ENCODE measurements at regions not wholly inside any gene's neighbourhood (a gene's known extent, or its start where the extent isn't known, plus 50 kb on each side); places are given as distances from the start of the nearest gene placed in this dataset.

DNA sequence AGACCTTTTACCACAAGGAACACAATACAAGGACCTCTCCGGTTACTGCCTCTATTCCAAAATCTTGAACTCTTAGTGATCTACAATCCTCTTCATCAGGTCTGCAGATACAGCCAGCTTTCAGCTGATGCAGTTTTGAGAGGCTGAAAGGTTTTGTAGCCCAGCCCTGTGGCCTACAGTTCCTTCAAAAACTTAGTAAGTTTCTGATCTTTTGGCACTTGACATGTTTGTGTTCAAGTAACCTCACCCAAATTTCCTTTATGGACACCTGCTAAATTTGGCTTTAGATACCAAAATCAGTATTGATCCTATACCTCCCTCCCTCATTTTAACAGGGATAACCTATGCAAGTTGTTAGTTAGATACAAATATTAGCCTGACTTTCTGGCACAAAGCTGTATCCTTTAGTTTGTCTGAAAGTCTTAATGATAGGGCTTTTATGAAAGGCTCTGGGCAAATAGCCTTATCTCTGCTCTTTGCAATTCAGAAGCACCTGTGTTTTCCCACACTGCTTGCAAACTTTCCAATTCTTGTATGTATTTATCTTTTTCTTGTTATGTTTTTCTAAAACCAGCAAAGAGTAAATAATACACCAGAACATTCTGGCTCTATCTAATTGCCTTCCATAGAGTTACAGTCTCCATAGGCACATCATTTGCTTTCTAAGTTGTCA, 650.5 kb upstream of the KLHL29 start:
- no peak for DNase-seq (ENCODE audit: low read depth)

DNA sequence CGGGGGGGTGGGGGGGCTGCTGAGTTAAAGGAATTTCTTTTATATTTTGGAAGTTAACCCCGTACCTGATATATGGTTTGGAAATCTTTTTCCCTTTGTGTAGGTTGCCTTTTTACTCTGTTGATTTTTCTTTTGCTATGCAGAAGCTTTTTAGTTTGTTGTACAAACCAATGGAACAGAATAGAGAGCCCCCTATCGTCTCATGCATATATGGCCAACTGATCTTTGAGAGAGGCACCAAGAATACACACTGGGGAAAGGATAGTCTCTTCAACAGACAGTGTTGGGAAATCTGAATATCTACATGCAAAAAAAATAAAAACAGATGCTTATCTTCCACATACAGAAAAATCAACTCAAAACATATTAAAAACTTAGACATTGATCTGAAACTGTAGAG, 647.8 kb upstream of the KLHL29 start:
- DNase-seq (ENCODE audit: low read depth) = no peak

DNA sequence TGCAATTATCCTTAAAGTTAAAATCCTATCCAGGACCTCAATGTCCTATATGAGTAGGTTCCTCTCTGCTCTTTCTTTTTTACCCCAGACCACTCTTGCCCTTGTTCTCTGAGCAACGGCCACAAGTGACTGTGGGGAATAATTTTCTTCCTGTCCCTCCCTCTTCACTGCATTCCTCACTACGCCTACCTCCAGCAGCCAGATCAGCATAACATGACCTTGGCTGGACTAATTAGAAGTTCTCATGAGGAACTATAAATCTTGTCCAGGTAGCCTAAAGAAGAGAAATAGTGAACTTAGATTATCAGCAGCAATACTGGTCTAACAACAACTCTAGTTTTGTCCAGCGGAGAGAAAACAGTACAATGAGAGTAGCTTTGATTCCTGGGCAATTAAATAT, 643.8 kb upstream of the KLHL29 start:
- DNase-seq (ENCODE audit: low read depth) = no peak

DNA sequence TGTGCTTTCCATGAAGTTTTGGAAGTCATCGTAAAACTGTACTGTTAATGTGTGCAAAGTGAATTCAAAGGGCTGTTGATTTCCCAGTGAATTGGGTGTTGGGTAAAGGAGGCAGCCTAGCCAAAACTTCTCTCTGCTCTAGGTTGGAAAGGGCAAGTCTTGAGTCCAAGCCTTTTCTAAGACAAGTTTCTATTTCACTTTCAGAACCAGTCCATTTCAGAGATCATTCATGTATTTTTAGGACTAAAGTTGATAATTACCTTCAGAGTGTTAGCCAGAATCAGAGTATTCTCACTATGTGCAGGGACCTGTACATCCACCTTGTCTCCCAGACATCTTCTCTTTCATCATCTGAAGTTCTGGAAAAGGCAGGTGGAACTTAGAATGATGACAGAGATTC, 636.1 kb upstream of the KLHL29 start:
- DNase-seq (ENCODE audit: low read depth) = no peak

DNA sequence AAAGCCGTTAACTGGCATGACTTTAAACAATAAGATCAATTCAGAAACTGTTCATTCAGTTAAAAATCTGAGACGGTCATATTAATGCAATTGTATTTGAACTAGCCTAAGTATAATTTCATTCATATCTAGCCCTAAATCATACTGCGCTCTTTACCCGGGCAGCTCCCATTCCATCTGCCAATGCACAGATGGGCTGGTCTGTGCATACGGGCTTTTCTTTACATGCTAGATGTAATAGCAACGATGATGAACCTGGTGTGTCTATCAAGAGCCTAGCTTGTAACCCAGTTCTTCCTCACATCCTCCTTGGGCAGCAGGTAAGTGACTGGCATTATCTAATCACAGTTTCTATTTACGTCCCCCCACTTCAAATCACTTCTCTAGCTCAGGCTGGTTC, 631.5 kb upstream of the KLHL29 start:
- no peak for DNase-seq (ENCODE audit: low read depth)

DNA sequence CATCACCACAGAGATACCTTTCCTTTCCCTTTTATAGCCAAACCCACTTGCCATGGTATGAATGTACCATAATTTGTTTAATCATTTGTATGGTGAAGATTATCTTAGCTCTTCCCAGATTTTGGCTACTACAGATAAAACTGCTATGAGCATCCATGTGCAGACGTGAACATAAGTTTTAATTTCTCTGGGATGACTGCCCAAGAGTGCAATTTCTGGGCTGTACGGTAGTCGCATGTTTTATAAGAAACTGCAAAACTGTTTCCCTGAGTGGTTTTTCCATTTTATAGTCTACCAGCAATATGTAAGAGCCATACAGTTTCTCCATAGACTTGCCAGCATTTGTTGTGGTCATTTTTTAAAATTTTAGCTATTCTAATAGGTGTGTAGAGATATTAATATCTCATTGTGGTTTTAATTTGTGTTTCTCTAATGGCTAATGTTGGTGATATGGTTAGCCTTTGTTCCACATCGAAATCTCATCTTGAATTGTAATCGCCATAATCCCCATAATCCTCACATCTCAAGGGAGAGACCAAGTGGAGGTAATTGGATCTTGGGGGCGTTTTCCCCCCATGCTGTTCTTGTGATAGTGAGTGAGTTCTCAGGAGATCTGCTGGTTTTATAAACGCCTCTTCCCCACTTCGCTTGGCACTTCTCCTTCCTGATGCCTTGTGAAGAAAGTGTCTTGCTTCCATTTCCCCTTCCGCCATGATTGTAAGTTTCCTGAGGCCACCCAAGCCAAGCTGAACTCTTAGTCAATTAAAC, 628.5 kb upstream of the KLHL29 start:
- no peak for DNase-seq (ENCODE audit: low read depth)

DNA sequence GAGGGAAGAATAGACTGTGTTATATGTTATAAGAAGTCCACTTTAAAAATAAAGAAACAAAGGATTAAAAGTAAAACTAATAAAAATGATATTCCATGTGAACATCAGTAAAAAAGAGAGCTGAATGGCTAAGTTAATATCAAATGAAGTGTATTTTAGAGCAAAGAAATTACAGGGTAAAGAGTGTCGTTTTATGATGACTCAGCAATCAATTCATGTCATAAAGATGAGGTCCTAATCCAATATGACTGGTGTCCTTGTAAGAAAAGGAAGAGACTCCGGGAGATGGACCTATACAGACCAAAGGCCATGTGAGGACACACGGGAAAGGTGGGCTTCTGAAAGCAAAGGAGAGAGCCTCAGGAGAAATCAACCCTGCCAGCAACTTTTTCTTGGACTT, 615.5 kb upstream of the KLHL29 start:
- no peak for DNase-seq (ENCODE audit: low read depth)

DNA sequence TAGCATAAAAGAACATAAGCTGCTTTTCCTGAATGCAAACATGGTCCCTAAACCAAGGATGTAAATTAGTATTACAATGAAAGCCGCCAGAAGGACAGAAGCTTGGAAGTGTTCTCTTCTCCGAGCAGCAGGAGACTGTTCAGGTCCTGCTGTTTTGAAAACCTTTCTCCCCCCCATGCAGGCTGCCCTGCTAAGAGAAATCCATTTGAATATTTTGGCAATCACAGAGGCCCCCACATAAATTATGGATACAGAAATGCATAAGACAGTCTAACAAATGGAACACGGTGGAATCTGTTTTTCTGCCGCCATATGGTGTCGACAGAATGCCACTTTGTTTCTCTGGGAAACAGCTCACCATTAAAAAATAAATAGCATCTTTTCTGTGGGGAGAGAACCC, 600.4 kb upstream of the KLHL29 start:
- no peak for DNase-seq (ENCODE audit: low read depth)

DNA sequence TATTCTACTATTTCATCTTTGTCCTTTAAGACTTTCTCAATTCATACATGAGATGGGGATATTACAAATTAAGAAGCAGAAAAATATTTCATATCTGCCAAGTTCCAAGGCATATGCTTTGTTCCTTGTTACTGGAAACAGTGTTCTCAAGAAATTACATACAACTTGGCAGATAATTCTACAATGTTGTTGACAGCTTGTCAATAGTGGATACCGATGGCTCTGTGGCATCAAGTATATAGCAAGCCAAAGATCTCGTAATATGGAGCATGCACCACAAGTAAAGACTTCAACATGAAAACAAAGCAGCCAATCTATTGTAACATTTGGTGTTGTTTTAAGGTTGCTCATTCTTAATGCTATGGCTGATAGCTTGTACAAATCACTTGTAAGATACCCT, 598.2 kb upstream of the KLHL29 start:
- DNase-seq (ENCODE audit: low read depth) = no peak

DNA sequence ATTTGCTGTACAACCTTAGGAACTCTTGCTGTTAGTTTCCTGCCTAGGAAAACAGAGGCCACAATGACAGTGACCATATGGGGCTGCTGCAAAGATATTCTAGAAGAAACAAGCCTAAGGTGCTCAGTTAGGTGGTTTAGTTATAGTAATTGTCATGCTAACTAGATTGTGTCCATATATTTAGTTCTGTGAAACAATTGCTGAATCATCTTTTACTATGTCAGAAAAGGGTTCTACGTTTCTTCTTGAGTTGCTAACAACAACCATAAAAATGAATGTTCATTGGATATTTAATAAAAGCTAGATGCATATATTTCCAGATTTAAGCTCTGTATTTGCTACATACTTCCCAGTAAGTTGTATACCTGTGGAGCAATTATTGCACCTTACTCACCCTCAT, 597.2 kb upstream of the KLHL29 start:
- DNase-seq (ENCODE audit: low read depth) = no peak

DNA sequence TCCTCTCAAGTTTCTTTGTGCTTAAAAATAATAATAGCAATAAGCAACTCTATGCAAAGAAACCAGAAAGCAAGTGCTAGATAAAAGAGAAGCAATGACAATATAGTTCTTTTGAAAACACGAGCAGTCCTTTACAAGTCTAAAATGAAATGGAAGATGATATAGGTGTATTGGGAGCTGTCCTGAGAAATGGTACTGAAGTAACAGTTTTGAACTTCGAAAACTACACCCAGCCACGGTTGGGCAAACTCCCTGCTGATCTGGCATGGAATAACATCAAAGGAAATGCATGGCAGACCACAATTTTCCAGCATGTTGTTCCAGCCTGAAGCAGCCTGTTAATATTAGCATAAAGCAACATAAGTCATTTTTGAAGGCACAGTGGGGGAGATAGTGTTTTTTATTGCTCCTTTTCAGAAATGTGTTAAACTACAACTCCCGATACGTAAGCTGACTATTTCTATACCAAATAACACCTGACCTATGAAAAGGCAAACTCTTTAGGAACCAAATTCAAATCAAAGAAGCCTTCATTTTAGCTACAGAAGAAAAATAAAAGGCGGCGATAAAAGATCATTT, 596.1 kb upstream of the KLHL29 start:
- DNase-seq (ENCODE audit: low read depth) = no peak

DNA sequence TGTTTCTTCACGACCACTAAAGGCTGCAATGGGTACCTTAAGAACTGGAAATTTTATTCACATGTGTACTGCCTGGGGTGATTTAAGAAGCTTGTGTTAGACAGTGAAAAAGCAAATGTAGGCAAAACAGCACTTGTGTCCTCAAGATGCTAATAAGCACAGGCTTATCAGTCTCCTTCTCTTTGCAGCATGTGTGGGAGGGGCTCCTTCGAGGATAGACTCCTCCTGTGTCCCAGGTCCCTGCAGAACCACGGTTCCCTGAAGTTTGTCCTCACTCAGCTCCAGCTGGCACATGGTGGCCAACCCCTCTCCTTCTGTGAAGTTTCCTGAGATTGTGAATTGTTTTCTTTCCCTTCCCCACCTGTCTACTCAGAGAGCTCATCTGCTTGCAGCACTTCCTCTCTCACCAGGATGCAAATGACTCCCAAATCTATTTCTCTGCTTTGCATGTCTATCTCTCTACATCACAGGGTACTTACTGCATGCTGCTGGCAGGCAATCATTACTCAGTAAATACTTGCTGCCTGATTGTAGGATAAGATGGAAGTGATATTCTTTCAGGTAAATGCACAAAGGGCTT, 589.6 kb upstream of the KLHL29 start:
- no peak for DNase-seq (ENCODE audit: low read depth)

DNA sequence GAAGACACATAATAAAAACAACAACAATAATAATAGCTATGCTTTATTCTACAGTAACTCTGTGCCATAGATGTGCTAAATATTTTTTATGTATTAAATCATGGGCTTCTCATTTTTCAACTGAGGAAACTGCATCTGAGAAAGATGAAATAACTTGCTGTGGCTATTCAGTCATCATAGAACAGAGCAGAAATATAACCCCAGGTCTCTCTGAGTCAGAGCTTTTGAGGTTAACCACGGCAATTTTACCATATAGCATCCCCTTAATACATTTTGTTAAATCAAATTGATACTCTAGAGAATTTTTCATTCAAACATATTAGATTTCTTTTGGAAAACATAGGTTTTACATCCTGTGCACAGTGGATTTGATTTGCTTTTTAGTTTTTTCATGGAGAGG, 586.6 kb upstream of the KLHL29 start:
- no peak for DNase-seq (ENCODE audit: low read depth)

DNA sequence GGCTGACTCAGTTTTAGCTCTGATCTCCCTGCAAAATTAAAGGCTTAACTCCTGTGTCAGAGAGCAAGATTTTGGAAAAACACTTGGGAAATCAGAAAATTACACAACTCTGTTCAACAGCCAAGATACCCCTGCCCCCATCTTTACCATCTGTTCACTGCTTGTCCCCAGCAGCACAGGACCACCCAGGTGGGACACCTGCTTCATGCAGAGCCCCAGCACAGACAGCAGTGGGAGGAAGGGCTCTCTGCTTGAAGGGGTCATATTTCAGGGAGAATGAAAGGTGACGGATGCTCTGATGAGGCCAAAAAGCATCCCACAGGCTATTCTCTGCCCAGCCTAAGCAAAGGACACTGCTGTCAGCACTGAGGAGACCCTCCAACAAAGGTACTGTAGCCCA, 584.6 kb upstream of the KLHL29 start:
- no peak for DNase-seq (ENCODE audit: low read depth)

DNA sequence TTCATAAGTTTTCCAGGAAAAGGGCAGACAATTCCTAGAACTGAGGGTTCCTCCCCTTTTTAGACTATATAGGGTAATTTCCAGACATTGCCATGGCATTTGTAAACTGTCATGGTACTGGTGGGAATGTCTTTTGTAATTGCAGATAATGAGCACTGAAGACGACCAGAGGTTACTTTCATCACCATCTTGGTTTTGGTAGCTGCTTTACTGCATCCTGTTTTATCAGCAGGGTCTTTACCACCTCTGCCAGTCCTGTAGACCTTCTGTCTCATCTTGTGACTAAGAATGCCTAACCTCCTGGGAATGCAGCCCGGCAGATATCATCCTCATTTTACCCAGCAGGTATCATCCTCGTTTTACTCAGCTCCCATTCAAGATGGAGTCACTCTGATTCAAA, 583.9 kb upstream of the KLHL29 start:
- DNase-seq (ENCODE audit: low read depth) = no peak

DNA sequence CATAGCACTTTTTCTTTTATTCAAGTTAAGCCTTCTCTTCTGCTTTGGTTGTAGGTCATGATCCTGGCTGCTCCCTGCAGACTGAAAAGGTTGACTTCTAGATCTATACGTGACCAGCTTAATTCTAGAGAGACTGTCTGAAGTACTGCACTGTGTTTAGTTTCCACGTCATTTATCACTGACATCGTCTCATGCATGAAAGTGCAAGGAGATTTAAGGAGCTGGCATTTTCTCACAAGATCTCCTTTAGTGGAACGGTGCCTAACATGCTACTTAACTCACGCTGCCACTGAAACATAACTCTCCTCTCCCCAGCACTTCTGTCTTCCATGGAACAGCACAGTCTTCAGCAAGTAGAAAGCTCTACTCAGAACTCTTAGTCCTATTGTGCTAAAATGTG, 583.0 kb upstream of the KLHL29 start:
- no peak for DNase-seq (ENCODE audit: low read depth)

DNA sequence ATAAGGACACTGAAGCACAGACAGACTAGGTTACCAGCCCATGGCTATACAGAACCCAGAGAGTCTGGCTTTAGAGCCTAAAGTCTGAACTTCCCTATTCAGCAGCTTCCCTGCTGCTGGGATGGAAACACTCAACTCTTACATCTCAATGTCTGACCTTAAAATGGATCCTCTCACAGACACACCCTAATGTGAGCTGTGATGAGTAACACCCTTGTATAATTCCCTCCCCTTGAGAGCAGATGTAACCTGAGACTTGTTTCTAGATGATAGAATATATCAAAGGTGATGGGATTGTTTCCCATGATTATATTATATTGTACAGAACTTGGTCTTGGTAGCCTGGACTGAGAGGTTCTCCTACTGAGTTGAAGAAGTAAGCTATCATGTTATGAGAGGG, 577.1 kb upstream of the KLHL29 start:
- DNase-seq (ENCODE audit: low read depth) = no peak

DNA sequence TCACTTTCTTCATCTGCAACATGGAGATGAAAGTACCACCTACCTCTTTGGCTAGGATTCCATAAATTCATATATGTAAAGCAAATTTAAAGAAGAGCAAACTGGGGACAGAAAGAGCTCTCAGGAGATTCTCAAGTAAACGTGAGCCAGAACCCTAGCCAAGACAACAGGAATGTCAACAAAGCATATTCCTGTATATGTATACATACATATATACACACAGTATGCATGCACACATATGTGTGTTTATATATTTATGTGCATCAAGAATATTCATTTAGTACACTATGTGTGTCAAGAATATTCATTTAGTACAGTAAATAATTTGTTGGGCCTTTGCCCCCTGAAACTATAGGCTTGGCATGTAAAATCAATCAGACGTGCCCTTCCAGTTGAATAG, 574.4 kb upstream of the KLHL29 start:
- no peak for DNase-seq (ENCODE audit: low read depth)

DNA sequence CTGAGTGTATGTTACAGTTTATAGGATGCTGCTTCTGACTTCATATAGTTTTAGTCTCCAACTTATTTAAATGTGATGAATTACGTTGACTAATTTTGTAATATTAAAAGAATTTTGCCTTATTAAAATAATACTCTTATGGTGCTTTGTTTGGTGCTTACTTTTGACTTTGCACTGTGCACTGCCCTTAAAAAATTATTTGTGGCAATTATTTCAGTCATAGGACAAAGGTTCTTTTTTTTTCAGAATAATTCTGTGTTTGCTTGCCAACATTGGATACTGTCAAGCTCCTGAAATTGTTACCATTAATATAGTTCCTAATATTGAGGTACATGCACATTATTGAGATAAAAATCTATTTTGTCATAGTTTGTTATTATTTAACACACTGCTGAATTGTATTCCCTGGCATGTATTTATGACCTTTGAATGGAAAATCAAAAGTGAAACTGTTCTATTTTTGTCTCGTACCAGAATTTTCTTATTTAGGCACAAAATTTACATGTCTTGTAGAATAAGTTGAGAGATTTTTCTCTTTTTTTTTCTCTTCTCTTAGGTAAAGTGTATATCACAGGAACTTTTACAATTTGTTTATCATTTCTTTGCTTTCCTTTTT, 572.8 kb upstream of the KLHL29 start:
- DNase-seq (ENCODE audit: low read depth) = no peak

DNA sequence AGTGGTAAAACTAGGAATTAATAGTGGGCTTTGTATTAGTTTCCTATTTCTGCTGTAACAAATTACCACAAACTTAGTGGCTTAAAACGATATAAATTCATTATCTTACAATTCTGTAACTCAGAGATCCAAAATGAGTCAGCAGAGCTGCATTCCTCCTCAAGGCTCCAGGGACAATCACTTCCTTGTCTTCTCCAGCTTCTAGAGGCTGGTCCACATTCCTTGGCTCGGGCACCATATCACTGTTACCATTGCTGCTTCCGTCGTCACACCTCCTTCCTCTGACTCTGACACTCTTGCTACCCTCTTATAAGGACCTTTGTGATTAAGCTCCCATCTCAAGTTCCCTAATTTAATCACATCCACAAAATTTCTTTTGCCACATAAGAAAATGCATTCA, 567.8 kb upstream of the KLHL29 start:
- DNase-seq (ENCODE audit: low read depth) = no peak

DNA sequence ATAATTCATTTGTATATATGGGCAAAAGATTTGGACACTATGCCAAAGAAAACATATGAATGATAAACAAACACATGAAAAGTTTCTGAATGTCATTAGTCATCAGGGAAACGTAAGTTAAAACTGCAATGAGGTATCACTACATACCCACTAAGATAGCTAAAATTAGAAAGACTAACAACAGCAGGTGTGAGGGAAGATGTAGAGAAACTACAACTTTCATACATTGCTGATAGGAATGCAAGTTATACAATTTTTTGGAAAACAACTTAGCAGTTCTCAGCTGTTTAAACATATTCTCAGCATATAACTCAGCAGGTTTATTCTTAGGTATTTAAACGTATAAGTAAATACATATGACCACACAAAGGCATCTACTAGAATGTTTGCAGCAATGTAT, 563.5 kb upstream of the KLHL29 start:
- no peak for DNase-seq (ENCODE audit: low read depth)

DNA sequence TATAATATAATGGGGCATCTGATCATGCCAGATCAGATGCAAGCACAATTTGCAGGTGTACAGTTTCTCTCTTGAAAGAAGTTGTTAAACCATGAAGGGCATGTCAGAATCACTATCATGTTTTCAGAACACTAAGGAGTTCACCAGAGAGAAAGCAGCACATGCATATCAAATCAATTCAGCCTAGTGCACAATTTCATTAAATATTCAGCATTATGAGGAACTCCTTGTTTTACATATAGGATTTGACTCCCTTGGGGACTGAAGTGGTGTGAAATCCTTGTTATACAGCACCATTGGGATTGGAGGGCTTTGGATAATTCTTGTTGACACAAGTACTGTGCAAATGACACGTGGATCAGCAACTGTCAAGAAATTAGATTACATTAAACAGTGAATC, 562.1 kb upstream of the KLHL29 start:
- DNase-seq (ENCODE audit: low read depth) = no peak

DNA sequence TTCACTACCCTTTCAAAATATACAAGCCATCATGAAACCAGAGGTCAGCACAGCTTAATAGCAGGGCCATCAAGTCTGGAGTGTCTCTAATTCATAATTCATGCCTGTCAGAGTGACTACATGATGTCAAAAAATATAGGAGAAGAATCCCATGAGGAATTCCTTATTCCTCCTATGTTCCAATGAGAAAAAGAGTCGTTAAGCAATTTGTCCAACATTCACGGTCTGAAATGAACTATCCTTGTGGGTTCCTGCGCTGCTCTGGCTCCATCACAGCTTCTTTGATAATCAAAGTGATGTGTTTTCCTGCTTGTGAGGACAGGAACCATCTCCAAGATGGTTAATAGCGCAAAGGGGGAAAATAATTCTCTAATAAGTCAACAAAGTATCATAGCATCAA, 560.4 kb upstream of the KLHL29 start:
- no peak for DNase-seq (ENCODE audit: low read depth)
